ENCODE measurements at regions not wholly inside any gene's neighbourhood (a gene's known extent, or its start where the extent isn't known, plus 50 kb on each side); places are given as distances from the start of the nearest gene placed in this dataset.

- no peaks in the 10 kb centered on the region for H3K9me3 ChIP-seq
- intact Hi-C loops (cut with DNase I), result no loop called here
- WGBS, 2 donors, result 30 to 49% methylated on average over 1 of the region's 1 CpG
- H3K4me3 ChIP-seq, result no peak overlapping the region
- TF ChIP-seq CTCF (IDR thresholded peaks at IDR 0.05), result no peak
- TF ChIP-seq POLR2AphosphoS5 (IDR thresholded peaks at IDR 0.05), result no peak
- TF ChIP-seq POLR2A (IDR thresholded peaks at IDR 0.05), result no peak
- no peak for TF ChIP-seq EP300 (IDR thresholded peaks at IDR 0.05)
- H3K4me1 ChIP-seq, result peaks cover 0 to 4% (median 0%) of the 10 kb centered on the region in 4 donors
- H3K27ac ChIP-seq, result no peak overlapping the region
- no peaks in the 10 kb centered on the region for H3K27me3 ChIP-seq
- H3K36me3 ChIP-seq, result no peaks in the 10 kb centered on the region
- no peak for DNase-seq
Observed at GRCh38 chr3:103308921-103309320, 874.1 kb downstream of the ZPLD1 start.

- Histone ChIP-seq H3K36me3 (no peaks in the 10 kb centered on the region), H3K4me1 (no peaks in the 10 kb centered on the region), H3K4me3 (no peak overlapping the region), H3K27me3 (no peaks in the 10 kb centered on the region), H3K9me3 (no peaks in the 10 kb centered on the region), H3K27ac (no peak overlapping the region)
- WGBS, 2 donors, result 38 to 61% methylated on average over 2 of the region's 2 CpGs
- TF ChIP-seq POLR2A (IDR thresholded peaks at IDR 0.05) (no peak), CTCF (IDR thresholded peaks at IDR 0.05) (no peak)
- DNase-seq, result no peak
- intact Hi-C loops (cut with DNase I), result no loop called here
Observed at GRCh38 chr3:103319912-103320311, 885.1 kb downstream of the ZPLD1 start.

GRCh38 chr3:103337179-103337845 is 902.5 kb downstream of the ZPLD1 start:
- Histone ChIP-seq H3K9me3 (no peaks in the 10 kb centered on the region), H3K27me3 (no peaks in the 10 kb centered on the region), H3K27ac (no peak overlapping the region), H3K4me1 (no peaks in the 10 kb centered on the region), H3K4me3 (no peak overlapping the region), H3K36me3 (no peaks in the 10 kb centered on the region)
- 88 to 90% methylated on average over 2 of the region's 2 CpGs for WGBS, 2 donors
- intact Hi-C loops (cut with DNase I), result no loop called here
- TF ChIP-seq POLR2A (IDR thresholded peaks at IDR 0.05), result no peak
- TF ChIP-seq EP300 (IDR thresholded peaks at IDR 0.05), result no peak
- no peak for DNase-seq

- Histone ChIP-seq H3K4me3 (no peak overlapping the region), H3K27me3 (no peaks in the 10 kb centered on the region), H3K27ac (no peak overlapping the region), H3K36me3 (no peaks in the 10 kb centered on the region), H3K4me1 (no peaks in the 10 kb centered on the region), H3K9me3 (peaks cover 0 to 3% (median 0%) of the 10 kb centered on the region in 4 donors)
- intact Hi-C loops (cut with DNase I), result no loop called here
- TF ChIP-seq CTCF (IDR thresholded peaks at IDR 0.05) (no peak), EP300 (IDR thresholded peaks at IDR 0.05) (no peak)
- 75 to 84% methylated on average over 4 of the region's 4 CpGs for whole genome bisulfite sequencing, 2 donors
- DNase-seq, result no peak
Observed at GRCh38 chr3:103341078-103341606, 906.3 kb downstream of the ZPLD1 start.

- peaks cover 0 to 3% (median 0%) of the 10 kb centered on the region in 4 donors for H3K9me3 ChIP-seq
- 62 to 75% methylated on average over 4 of the region's 4 CpGs for WGBS, 2 donors
- intact Hi-C loops (cut with DNase I), result no loop called here
Observed at GRCh38 chr3:103342205-103342731, 907.5 kb downstream of the ZPLD1 start.

More at GRCh38 chr3:103342205-103342731, 907.5 kb downstream of the ZPLD1 start:
- Histone ChIP-seq H3K36me3 (no peaks in the 10 kb centered on the region), H3K4me3 (no peak overlapping the region), H3K4me1 (no peaks in the 10 kb centered on the region), H3K27me3 (no peaks in the 10 kb centered on the region), H3K27ac (no peak overlapping the region)
- DNase-seq, result no peak
- TF ChIP-seq EP300 (IDR thresholded peaks at IDR 0.05) (no peak), POLR2A (IDR thresholded peaks at IDR 0.05) (no peak), POLR2AphosphoS5 (IDR thresholded peaks at IDR 0.05) (no peak), CTCF (IDR thresholded peaks at IDR 0.05) (no peak)

Measured in sigmoid colon (tissue), 6 donors.